GM23248 (cell line): ENCODE measurements at regions not wholly inside any gene's neighbourhood (a gene's known extent, or its start where the extent isn't known, plus 50 kb on each side); places are given as distances from the start of the nearest gene placed in this dataset.

Experiments
- EZH2 ChIP-seq: fragments of 200-600 bp; sonication (generic); IDR thresholded peaks from 2 replicates; pipeline ENCODE4 v1.6.1; 2018; ENCODE audit warnings: antibody characterized with exemption, mild to moderate bottlenecking; ENCODE audit not compliant: insufficient read depth, poor library complexity, severe bottlenecking
- EZH2phosphoT487 ChIP-seq: fragments of 200-600 bp; sonication (generic); IDR thresholded peaks from 2 replicates; pipeline ENCODE4 v1.6.1; 2018; ENCODE audit warnings: antibody characterized with exemption, moderate library complexity, mild to moderate bottlenecking, low read depth; ENCODE audit not compliant: insufficient read depth

DNA sequence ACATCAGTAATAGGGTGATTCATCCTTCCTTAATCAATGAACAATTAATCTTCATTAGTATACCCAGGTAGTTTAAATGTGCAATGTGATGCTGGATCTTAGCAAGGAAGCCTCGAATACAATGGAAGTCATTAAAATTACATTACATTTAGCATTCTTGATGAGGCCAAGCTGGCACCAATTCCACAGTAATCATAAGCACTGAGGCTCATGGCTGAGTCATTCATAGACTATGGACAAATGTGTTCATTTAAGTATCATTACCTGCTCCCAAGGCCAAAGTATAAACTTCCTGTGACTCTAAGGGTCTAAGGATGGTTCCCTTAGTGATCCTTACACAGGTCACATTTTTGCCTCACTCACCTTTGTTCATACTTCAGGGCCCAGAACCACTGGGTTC, 266.4 kb upstream of the CDIN1 start:
- TF ChIP-seq EZH2, result no peak
- no peak for TF ChIP-seq EZH2phosphoT487
